GM10248 (cell line): ENCODE measurements at regions not wholly inside any gene's neighbourhood (a gene's known extent, or its start where the extent isn't known, plus 50 kb on each side); places are given as distances from the start of the nearest gene placed in this dataset.

Experiments used
- CTCF ChIA-PET: fragments of 300-600 bp; sonication (Branson Sonifier 250); formaldehyde crosslinking; extraction: SDS; loops from one replicate; lab custom pipeline; 2021; ENCODE audit warnings: antibody characterized with exemption; lab: Yijun Ruan, JAX
- POLR2A ChIA-PET: fragments of 350-650 bp; sonication (Branson Sonifier 250); formaldehyde crosslinking; extraction: SDS; loops from one replicate; lab custom pipeline; 2020; ENCODE audit warnings: antibody characterized with exemption; lab: Yijun Ruan, JAX
- DNase-seq: peaks from one replicate; pipeline ENCODE4 v3.0.0; 2012; ENCODE audit errors: extremely low spot score
- TF ChIP-seq, protein P1 (sequence below): IDR thresholded peaks from 2 replicates; pipeline ENCODE4 v1.5.1; 2012; ENCODE audit warnings: mild to moderate bottlenecking, low read depth; ENCODE audit errors: extremely low read depth, missing control alignments, control extremely low read depth

DNA sequence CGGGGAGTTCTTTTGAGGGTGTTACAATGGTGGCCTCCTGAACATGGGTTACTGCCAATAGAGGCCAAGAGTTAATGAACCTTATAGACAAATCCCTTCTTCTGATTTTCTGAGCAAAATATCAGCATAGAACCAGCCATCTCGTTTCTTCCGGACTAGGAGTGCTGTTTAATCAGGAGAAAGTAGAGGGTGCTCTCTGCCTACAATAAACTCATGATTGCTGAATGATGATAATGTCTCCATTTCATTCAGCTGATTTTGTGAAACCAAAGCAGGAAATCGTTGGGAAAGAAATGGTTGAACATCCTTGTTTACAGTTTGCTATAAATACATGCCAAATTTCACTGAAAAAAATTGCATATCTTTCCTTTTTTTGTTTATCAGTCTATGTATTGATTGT is 142.8 kb upstream of the PLSCR5 start:
- no peak for DNase-seq
- CTCF ChIA-PET = interaction anchor here (1.3 kb wide), 2 partner anchors 20 to 443 kb away, joined by 3 read pairs; no protein-coding TSS in a partner anchor
- TF ChIP-seq, protein P1, sequence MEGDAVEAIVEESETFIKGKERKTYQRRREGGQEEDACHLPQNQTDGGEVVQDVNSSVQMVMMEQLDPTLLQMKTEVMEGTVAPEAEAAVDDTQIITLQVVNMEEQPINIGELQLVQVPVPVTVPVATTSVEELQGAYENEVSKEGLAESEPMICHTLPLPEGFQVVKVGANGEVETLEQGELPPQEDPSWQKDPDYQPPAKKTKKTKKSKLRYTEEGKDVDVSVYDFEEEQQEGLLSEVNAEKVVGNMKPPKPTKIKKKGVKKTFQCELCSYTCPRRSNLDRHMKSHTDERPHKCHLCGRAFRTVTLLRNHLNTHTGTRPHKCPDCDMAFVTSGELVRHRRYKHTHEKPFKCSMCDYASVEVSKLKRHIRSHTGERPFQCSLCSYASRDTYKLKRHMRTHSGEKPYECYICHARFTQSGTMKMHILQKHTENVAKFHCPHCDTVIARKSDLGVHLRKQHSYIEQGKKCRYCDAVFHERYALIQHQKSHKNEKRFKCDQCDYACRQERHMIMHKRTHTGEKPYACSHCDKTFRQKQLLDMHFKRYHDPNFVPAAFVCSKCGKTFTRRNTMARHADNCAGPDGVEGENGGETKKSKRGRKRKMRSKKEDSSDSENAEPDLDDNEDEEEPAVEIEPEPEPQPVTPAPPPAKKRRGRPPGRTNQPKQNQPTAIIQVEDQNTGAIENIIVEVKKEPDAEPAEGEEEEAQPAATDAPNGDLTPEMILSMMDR = no peak
- POLR2A ChIA-PET = no interaction called here

DNA sequence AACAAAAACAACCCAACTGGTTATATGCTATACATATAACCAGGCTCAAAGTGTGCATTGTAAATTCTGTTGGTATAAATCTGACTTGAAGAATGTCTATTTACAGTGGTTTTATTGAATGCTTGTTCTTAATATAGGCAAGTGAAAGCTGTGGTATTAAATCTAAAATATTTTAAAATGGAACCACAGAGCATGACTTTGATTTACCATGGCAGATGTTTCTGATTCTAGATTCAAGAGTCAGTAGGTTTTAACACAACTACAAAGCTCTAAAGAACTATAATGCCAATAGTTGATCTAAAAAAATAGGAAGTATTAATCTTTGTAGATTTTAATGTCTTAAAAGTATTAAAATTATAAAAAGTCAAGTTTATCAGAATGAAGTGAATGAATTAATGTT is 141.9 kb upstream of the PLSCR5 start:
- TF ChIP-seq, protein P1 = no peak
- ChIA-PET CTCF (no interaction called here), POLR2A (no interaction called here)
- no peak for DNase-seq

DNA sequence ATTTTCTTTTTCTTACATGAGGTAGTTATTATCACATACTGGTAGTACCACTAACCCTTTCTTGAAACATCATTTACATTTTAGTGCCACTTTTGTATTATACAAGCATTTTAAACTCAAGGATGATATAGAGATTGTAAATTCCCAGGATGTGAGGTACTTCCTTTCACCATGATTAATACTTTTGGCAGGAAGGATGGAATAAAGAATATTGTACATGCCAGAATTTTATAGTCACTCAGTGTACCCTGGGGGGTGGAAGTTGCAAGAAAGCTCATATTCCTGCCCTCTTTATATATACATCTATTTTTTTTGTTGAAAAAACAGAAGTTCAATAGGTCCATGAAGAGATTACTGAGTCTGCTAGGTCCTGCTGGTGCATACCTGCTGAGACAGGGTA is 141.0 kb upstream of the PLSCR5 start:
- TF ChIP-seq, protein P1 = no peak
- POLR2A ChIA-PET = no interaction called here
- CTCF ChIA-PET = interaction anchor here (1.2 kb wide), 1 partner anchor 81 kb away, joined by 3 read pairs; no protein-coding TSS in a partner anchor
- no peak for DNase-seq

DNA sequence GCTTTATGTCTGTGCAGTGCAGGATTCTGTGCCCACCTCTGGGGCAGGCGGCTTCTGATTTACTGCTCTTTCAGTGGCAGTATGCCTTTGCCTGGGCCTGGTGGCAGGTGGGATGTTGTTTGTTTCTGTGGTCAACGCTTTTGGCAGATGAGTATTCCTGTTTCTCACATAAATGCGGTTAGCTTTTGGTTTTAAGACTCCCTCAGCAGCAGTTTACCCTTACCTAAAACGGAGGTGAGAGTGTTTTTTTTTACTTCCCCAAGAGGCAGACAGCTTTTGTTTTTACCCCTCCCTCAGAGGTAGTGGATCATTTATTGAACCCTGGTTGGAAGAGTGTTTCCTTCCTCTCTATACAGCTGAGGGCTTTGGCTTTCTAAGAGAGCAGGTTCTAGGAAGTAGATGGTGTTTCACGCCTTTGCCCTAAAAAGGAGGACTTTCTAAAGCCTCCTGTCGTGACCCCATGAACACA is 134.1 kb upstream of the PLSCR5 start:
- CTCF ChIA-PET = interaction anchor here (0.9 to 1.4 kb wide), 2 partner anchors 9 to 11 kb away, joined by 3 read pairs; no protein-coding TSS in a partner anchor
- DNase-seq = no peak
- TF ChIP-seq, protein P1 = no peak
- POLR2A ChIA-PET = no interaction called here

DNA sequence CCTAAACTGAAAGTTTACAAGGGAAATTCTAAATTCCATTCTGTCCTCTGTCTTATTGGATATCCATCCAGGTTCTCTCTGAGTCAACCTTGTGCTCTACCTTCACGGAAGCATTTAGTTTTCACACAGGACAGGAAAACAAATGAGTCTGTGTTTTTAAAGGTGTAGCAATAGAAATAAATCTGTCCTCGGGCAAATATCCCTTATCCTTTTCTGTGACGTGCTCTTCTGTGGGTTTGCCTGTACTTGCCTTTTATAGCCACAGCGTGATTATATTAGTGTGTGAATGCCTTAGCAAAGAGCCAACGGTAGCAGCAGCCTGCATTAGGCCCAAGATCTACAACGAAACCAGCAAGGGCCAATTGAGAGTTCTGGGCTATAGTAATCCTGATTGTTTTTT is 127.2 kb upstream of the PLSCR5 start:
- ChIA-PET POLR2A (no interaction called here), CTCF (no interaction called here)
- no peak for DNase-seq
- TF ChIP-seq, protein P1 = no peak

DNA sequence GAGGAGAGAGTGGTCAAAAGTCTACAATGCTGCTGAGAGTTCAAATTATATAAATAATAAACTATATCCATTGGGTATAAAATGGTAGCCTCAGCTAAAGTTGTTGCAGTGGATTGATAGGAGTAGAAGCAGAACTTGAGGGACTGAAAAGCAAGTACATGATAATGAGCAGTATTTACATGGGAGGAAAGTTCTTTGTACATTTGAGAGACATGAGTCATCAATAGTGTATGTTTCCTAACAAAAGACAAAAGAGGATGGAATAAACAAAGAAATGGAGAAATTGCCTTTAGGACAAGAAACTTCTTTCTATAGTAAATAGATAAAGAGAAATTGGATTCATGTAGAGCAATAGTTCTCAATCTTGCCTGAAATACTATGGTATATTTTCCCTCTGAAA is 110.0 kb upstream of the PLSCR5 start:
- POLR2A ChIA-PET = no interaction called here
- no peak for DNase-seq
- TF ChIP-seq, protein P1 = no peak
- CTCF ChIA-PET = no interaction called here
